DOHH2 (cell line): ENCODE measurements at regions not wholly inside any gene's neighbourhood (a gene's known extent, or its start where the extent isn't known, plus 50 kb on each side); places are given as distances from the start of the nearest gene placed in this dataset.

Source experiments
- EZH2phosphoT487 ChIP-seq: fragments of 200-600 bp; sonication (generic); IDR thresholded peaks from 2 replicates; pipeline ENCODE4 v1.6.1; 2017; ENCODE audit warnings: borderline replicate concordance, mild to moderate bottlenecking, antibody characterized with exemption, low read length, moderate library complexity, mixed read lengths
- TF ChIP-seq, protein P1 (sequence below): fragments of 200-600 bp; sonication (generic); IDR thresholded peaks from one replicate; pipeline ENCODE4 v1.5.1; 2014; ENCODE audit warnings: antibody characterized with exemption, mild to moderate bottlenecking, low read depth, low read length; ENCODE audit not compliant: poor library complexity, severe bottlenecking

GRCh38 chr12:91662021-91662420 is 479.4 kb upstream of the DCN start:
- TF ChIP-seq, protein P1, sequence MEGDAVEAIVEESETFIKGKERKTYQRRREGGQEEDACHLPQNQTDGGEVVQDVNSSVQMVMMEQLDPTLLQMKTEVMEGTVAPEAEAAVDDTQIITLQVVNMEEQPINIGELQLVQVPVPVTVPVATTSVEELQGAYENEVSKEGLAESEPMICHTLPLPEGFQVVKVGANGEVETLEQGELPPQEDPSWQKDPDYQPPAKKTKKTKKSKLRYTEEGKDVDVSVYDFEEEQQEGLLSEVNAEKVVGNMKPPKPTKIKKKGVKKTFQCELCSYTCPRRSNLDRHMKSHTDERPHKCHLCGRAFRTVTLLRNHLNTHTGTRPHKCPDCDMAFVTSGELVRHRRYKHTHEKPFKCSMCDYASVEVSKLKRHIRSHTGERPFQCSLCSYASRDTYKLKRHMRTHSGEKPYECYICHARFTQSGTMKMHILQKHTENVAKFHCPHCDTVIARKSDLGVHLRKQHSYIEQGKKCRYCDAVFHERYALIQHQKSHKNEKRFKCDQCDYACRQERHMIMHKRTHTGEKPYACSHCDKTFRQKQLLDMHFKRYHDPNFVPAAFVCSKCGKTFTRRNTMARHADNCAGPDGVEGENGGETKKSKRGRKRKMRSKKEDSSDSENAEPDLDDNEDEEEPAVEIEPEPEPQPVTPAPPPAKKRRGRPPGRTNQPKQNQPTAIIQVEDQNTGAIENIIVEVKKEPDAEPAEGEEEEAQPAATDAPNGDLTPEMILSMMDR = no peak
- TF ChIP-seq EZH2phosphoT487 = no peak
